ENCODE measurements at regions not wholly inside any gene's neighbourhood (a gene's known extent, or its start where the extent isn't known, plus 50 kb on each side); places are given as distances from the start of the nearest gene placed in this dataset.

DNA sequence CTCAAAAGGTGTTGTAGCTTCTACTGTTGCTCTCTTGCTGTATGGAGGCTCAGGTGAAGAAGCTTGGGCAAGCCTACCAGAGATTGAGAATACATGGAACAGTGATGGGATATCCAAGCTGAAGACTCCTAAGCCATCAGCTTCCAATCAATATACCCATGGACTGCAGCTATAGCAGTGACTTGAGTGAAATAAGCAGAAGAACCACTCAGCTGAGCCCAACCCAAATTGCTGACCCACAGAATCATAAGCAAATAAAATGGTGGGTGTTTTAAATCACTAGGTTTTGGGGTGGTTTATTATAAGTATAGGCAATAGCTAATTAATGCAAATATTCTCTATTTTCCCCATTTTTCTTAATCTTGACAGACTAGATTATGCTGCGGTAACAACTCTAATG, 147.7 kb upstream of the SALL1 start:
- no peaks in the 10 kb centered on the region for H3K36me3 ChIP-seq (ENCODE audit: insufficient read depth, low read length)
- H3K9me2 ChIP-seq (replicated peaks; ENCODE audit: insufficient read depth, low read length) = no peaks in the 10 kb centered on the region
- H2AFZ ChIP-seq (ENCODE audit: low read length) = no peak overlapping the region
- peaks cover 16% of the 10 kb centered on the region for H3K9me3 ChIP-seq (ENCODE audit: low read length)
- no peak overlapping the region for H3K9ac ChIP-seq (ENCODE audit: low read length)
- no peak for DNase-seq
- no peaks in the 10 kb centered on the region for H4K20me1 ChIP-seq (ENCODE audit: insufficient read depth, low read depth, low read length)
- no peaks in the 10 kb centered on the region for H3K4me1 ChIP-seq (ENCODE audit: low read length)
- H3K79me2 ChIP-seq (ENCODE audit: low read length) = no peaks in the 10 kb centered on the region
- H3K27ac ChIP-seq (ENCODE audit: low read length) = no peak overlapping the region
- H3K4me3 ChIP-seq (ENCODE audit: low read length) = no peak overlapping the region
- H3K4me2 ChIP-seq (ENCODE audit: low read depth, low read length, poor library complexity, severe bottlenecking) = no peak overlapping the region
- no peaks in the 10 kb centered on the region for H3K27me3 ChIP-seq (ENCODE audit: low read length)

DNA sequence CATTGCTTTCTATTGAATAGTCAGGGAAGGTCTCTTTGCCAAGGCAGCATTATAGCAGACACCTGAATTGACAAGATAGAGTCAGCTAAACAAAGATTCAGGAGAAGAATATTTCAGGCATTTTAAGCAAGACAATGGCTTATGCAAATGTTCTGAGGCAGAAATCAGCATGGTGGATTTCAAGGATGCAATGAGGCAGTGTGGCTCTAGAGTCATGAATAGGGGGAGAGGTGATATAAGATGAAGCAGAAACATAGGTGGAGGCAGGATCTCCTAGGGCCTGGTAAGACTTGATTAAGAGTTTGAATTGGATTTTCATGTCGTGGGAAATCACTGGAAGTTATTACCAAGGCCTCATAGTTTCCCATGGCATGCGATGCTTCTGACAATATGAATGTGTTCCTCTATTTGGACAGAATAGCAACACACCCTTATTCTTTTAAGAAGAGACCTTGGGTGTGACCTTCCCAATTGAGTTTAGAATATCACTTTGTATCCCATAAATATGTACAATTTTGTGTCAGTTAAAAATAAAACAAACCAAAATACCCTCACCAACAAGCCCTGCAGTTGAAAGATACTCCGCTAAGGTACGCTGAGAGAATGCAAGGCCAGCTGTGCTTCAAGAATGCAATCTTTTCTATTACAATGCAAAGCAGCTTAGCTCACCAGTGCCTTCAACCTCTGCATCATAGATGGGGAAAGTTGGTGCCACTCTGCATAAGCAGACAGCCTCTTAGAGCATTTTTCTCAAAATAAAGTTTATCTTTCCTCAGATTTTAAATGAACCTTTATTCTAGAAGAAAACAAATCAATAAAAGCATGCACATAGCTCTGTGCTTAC, 139.6 kb upstream of the SALL1 start:
- Histone ChIP-seq H3K4me3 (ENCODE audit: low read length) (no peak overlapping the region), H3K9me3 (ENCODE audit: low read length) (peaks cover 4% of the 10 kb centered on the region; the same call in 1 of the 2 replicates), H2AFZ (ENCODE audit: low read length) (no peak overlapping the region), H3K4me2 (ENCODE audit: low read depth, low read length, poor library complexity, severe bottlenecking) (no peak overlapping the region), H3K9ac (ENCODE audit: low read length) (no peak overlapping the region), H3K79me2 (ENCODE audit: low read length) (no peaks in the 10 kb centered on the region), H3K27me3 (ENCODE audit: low read length) (no peaks in the 10 kb centered on the region), H3K27ac (ENCODE audit: low read length) (no peak overlapping the region), H4K20me1 (ENCODE audit: insufficient read depth, low read depth, low read length) (no peaks in the 10 kb centered on the region), H3K4me1 (ENCODE audit: low read length) (no peaks in the 10 kb centered on the region), H3K9me2 (replicated peaks; ENCODE audit: insufficient read depth, low read length) (no peaks in the 10 kb centered on the region), H3K36me3 (ENCODE audit: insufficient read depth, low read length) (no peaks in the 10 kb centered on the region)
- no peak for DNase-seq

DNA sequence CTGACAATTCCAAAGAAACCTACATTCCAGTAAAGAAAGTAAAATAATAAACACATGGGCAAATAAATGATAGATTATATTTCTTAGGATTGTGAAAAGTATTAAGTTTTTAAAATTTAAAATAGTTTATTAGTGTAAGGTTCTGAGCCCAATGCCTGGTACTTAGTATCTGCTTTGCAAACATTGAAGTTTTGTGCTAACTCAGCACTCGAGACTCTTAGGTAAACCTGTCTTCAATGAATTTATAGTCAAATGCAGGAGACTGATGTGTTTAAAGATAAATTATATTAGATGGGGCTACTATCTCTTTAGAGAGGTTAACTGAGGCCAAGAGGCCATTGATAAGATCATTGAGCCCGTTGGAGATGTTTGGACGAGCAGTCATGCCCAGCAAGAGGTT, 138.3 kb upstream of the SALL1 start:
- Histone ChIP-seq H3K4me3 (ENCODE audit: low read length) (no peak overlapping the region), H3K9ac (ENCODE audit: low read length) (no peak overlapping the region), H3K9me2 (replicated peaks; ENCODE audit: insufficient read depth, low read length) (no peaks in the 10 kb centered on the region), H3K36me3 (ENCODE audit: insufficient read depth, low read length) (no peaks in the 10 kb centered on the region), H4K20me1 (ENCODE audit: insufficient read depth, low read depth, low read length) (no peaks in the 10 kb centered on the region), H3K4me2 (ENCODE audit: low read depth, low read length, poor library complexity, severe bottlenecking) (no peak overlapping the region), H3K27me3 (ENCODE audit: low read length) (no peaks in the 10 kb centered on the region), H3K9me3 (ENCODE audit: low read length) (no peaks in the 10 kb centered on the region), H2AFZ (ENCODE audit: low read length) (no peak overlapping the region), H3K79me2 (ENCODE audit: low read length) (no peaks in the 10 kb centered on the region), H3K4me1 (ENCODE audit: low read length) (no peaks in the 10 kb centered on the region), H3K27ac (ENCODE audit: low read length) (no peak overlapping the region)
- no peak for DNase-seq

DNA sequence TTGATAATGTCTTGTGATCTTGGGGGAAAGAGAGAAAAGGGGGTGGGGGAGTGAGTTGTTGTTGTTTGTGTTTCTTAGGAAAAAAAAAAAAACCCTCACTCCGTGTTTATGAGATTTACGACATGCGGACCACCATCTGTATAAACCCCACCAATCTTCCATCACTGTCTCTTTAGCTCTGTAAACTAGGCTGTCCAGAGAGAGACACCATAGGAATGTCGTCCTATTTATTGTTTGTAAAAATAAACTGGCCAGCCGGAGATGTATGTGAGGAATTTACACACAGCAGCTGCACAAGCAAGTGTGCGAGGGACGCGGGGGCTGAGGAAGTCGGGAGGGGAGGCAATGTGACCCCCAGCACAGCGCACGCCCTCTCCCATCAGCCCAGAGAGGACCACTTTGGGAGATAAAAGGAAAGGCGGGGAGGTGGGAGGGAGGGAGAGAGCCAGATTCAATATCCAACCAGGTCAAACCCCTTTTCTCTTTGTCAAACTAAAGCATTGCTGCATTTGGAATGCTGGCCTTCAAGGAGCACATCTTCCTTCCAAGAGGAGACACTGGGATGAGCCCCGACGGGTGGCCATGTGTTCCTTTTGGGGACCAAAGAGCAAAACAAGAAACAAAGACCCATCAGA, 136.2 kb upstream of the SALL1 start:
- no peaks in the 10 kb centered on the region for H3K79me2 ChIP-seq (ENCODE audit: low read length)

DNA sequence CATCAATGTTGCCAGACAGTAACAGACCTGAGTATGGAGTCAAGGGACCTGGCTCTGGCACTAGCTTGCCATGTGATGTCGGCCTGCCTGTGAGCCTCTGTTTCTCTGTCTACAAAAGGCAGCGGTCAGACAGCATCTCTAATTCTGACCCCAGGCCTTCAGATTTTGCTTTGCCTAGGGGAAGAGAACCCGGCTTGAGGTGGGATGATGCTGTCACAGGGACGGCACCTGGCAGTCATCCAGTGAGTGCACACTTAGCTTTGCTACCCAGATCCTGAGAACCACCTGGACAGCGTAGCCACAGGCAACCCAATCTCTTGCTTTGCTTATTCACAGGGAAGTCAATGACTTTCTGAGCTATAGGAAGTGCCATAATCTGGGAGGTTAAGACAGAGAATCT, 135.2 kb upstream of the SALL1 start:
- Histone ChIP-seq H3K27me3 (ENCODE audit: low read length) (no peaks in the 10 kb centered on the region), H3K4me2 (ENCODE audit: low read depth, low read length, poor library complexity, severe bottlenecking) (no peak overlapping the region), H3K9me2 (replicated peaks; ENCODE audit: insufficient read depth, low read length) (no peaks in the 10 kb centered on the region), H3K79me2 (ENCODE audit: low read length) (no peaks in the 10 kb centered on the region), H2AFZ (ENCODE audit: low read length) (no peak overlapping the region), H3K4me1 (ENCODE audit: low read length) (no peaks in the 10 kb centered on the region), H3K9me3 (ENCODE audit: low read length) (no peaks in the 10 kb centered on the region), H3K4me3 (ENCODE audit: low read length) (no peak overlapping the region), H3K9ac (ENCODE audit: low read length) (no peak overlapping the region), H4K20me1 (ENCODE audit: insufficient read depth, low read depth, low read length) (no peaks in the 10 kb centered on the region), H3K27ac (ENCODE audit: low read length) (no peak overlapping the region), H3K36me3 (ENCODE audit: insufficient read depth, low read length) (no peaks in the 10 kb centered on the region)
- DNase-seq = no peak

More for the DNA sequence above, 136.2 kb upstream of the SALL1 start:
- no peak overlapping the region for H3K27ac ChIP-seq (ENCODE audit: low read length)
- H3K9me3 ChIP-seq (ENCODE audit: low read length) = no peaks in the 10 kb centered on the region
- no peak overlapping the region for H3K4me2 ChIP-seq (ENCODE audit: low read depth, low read length, poor library complexity, severe bottlenecking)
- no peaks in the 10 kb centered on the region for H3K27me3 ChIP-seq (ENCODE audit: low read length)
- no peak overlapping the region for H3K9ac ChIP-seq (ENCODE audit: low read length)
- H3K4me3 ChIP-seq (ENCODE audit: low read length) = no peak overlapping the region
- no peaks in the 10 kb centered on the region for H4K20me1 ChIP-seq (ENCODE audit: insufficient read depth, low read depth, low read length)
- no peak for DNase-seq
- H3K9me2 ChIP-seq (replicated peaks; ENCODE audit: insufficient read depth, low read length) = no peaks in the 10 kb centered on the region
- H3K36me3 ChIP-seq (ENCODE audit: insufficient read depth, low read length) = no peaks in the 10 kb centered on the region
- H3K4me1 ChIP-seq (ENCODE audit: low read length) = no peaks in the 10 kb centered on the region
- H2AFZ ChIP-seq (ENCODE audit: low read length) = no peak overlapping the region

DNA sequence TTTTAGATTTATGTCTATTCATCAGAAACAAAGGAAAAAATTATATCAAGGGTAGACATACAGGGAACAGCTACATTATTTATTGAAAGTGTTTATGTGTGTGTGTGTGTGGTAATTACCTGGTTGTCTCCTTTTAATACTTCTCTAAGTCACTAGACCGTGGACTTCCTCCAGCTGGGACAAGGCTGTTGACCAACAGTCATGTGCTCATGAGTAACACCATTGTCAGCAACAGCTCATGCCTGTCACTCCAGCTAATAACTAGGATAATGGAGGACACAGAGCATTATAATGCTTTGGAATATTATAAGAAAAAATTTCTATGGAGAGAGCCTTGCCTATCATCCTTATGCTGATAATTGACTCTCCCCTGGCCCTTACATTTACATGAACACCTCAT, 125.3 kb upstream of the SALL1 start:
- Histone ChIP-seq H3K9me3 (ENCODE audit: low read length) (no peaks in the 10 kb centered on the region), H3K79me2 (ENCODE audit: low read length) (no peaks in the 10 kb centered on the region), H3K9me2 (replicated peaks; ENCODE audit: insufficient read depth, low read length) (no peaks in the 10 kb centered on the region), H4K20me1 (ENCODE audit: insufficient read depth, low read depth, low read length) (no peaks in the 10 kb centered on the region), H3K4me1 (ENCODE audit: low read length) (no peaks in the 10 kb centered on the region), H3K36me3 (ENCODE audit: insufficient read depth, low read length) (no peaks in the 10 kb centered on the region), H3K27ac (ENCODE audit: low read length) (no peak overlapping the region), H3K27me3 (ENCODE audit: low read length) (no peaks in the 10 kb centered on the region), H3K4me3 (ENCODE audit: low read length) (no peak overlapping the region), H2AFZ (ENCODE audit: low read length) (no peak overlapping the region), H3K4me2 (ENCODE audit: low read depth, low read length, poor library complexity, severe bottlenecking) (no peak overlapping the region), H3K9ac (ENCODE audit: low read length) (no peak overlapping the region)
- DNase-seq = no peak

DNA sequence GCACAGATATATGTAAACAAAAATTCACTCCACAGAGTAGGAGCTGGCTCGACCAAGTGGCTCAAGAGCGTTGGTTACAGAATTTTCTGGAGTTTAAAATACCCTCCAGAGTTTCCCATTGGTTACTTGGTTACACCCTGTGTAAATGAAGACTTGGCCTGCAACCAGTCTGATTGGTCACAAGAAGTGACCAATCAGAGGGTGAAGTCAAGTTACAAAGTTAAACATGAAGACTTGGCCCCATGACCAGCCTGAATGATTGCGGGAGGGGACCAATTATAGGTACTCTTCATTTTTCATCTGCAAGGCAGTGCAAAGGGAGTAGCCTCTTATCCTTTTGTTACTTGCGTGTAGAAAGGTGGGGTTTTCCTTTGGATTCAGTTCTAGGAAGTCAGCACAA, 121.3 kb upstream of the SALL1 start:
- Histone ChIP-seq H3K4me2 (ENCODE audit: low read depth, low read length, poor library complexity, severe bottlenecking) (no peak overlapping the region), H3K79me2 (ENCODE audit: low read length) (no peaks in the 10 kb centered on the region), H3K36me3 (ENCODE audit: insufficient read depth, low read length) (no peaks in the 10 kb centered on the region), H3K9ac (ENCODE audit: low read length) (no peak overlapping the region), H4K20me1 (ENCODE audit: insufficient read depth, low read depth, low read length) (no peaks in the 10 kb centered on the region), H3K9me3 (ENCODE audit: low read length) (peaks cover 4% of the 10 kb centered on the region), H3K4me1 (ENCODE audit: low read length) (no peaks in the 10 kb centered on the region), H3K27me3 (ENCODE audit: low read length) (no peaks in the 10 kb centered on the region), H3K9me2 (replicated peaks; ENCODE audit: insufficient read depth, low read length) (no peaks in the 10 kb centered on the region), H3K4me3 (ENCODE audit: low read length) (no peak overlapping the region), H3K27ac (ENCODE audit: low read length) (no peak overlapping the region), H2AFZ (ENCODE audit: low read length) (no peak overlapping the region)
- DNase-seq = no peak

DNA sequence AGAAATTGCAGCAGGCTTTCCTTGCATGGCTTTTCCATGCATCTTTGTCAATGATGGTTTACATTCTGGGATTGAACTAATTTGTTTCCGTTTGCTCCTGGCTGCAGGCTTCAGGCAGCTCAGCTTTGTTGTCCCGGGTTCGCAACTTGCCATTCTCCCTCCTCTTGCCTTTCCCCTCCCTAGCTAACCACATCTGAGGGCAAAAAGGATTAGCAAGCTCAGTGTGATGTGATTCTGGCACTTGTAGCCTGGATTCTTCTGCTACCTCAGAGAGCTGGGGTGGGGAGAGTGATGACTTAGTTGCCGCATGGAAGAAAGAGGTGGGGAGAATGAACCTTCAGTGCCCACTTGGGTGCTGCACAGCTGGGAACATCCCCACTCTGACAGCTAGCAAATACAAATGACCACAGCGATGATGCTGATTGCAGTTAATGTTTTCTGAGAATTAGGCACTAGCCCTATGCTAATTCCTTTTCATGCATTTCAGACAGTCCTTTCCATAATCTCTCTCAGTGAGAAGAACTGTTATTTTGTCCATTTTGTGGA, 120.2 kb upstream of the SALL1 start:
- peaks cover 4% of the 10 kb centered on the region for H3K9me3 ChIP-seq (ENCODE audit: low read length)
- H3K36me3 ChIP-seq (ENCODE audit: insufficient read depth, low read length) = no peaks in the 10 kb centered on the region
- H4K20me1 ChIP-seq (ENCODE audit: insufficient read depth, low read depth, low read length) = no peaks in the 10 kb centered on the region
- H3K79me2 ChIP-seq (ENCODE audit: low read length) = no peaks in the 10 kb centered on the region
- H3K27ac ChIP-seq (ENCODE audit: low read length) = no peak overlapping the region
- no peak overlapping the region for H3K4me3 ChIP-seq (ENCODE audit: low read length)
- no peak overlapping the region for H3K4me2 ChIP-seq (ENCODE audit: low read depth, low read length, poor library complexity, severe bottlenecking)
- no peaks in the 10 kb centered on the region for H3K4me1 ChIP-seq (ENCODE audit: low read length)
- no peaks in the 10 kb centered on the region for H3K9me2 ChIP-seq (replicated peaks; ENCODE audit: insufficient read depth, low read length)
- no peak for DNase-seq
- H3K27me3 ChIP-seq (ENCODE audit: low read length) = no peaks in the 10 kb centered on the region
- no peak overlapping the region for H3K9ac ChIP-seq (ENCODE audit: low read length)
- H2AFZ ChIP-seq (ENCODE audit: low read length) = no peak overlapping the region

Data from Karpas-422 (cell line).